Neural cell (in vitro differentiated cells): ENCODE measurements at regions not wholly inside any gene's neighbourhood (a gene's known extent, or its start where the extent isn't known, plus 50 kb on each side); places are given as distances from the start of the nearest gene placed in this dataset.

Source experiments
- H2AFZ ChIP-seq: fragments of 200-600, 300-800 bp; sonication (generic), shearing (Covaris generic); 2 replicates; pipeline ENCODE4 v1.6.0; 2014; ENCODE audit warnings: low read depth, mild to moderate bottlenecking, antibody characterized with exemption, low read length, moderate library complexity
- H3F3A ChIP-seq: fragments of 200-600 bp; shearing (Covaris generic); 2 replicates; pipeline ENCODE4 v1.6.1; 2016; ENCODE audit warnings: mild to moderate bottlenecking, moderate library complexity, mixed read lengths, antibody characterized with exemption, low read length; ENCODE audit not compliant: insufficient read depth, poor library complexity, severe bottlenecking
- H3K27ac ChIP-seq: fragments of 200-600, 300-800 bp; sonication (generic), shearing (Covaris generic); 2 replicates; pipeline ENCODE4 v1.5.1; 2014; ENCODE audit warnings: mild to moderate bottlenecking, low read length, moderate library complexity
- H3K27me3 ChIP-seq: fragments of 300-800, 200-600 bp; sonication (generic), shearing (Covaris generic); 2 replicates; pipeline ENCODE4 v1.6.0; 2014; ENCODE audit warnings: mild to moderate bottlenecking, low read depth, low read length, moderate library complexity; ENCODE audit not compliant: insufficient read depth
- H3K36me3 ChIP-seq: fragments of 300-800, 200-600 bp; sonication (generic), shearing (Covaris generic); 2 replicates; pipeline ENCODE4 v1.5.1; 2014; ENCODE audit warnings: mild to moderate bottlenecking, antibody characterized with exemption, low read length, moderate library complexity; ENCODE audit not compliant: insufficient read depth
- H3K4me2 ChIP-seq: fragments of 300-800, 200-600 bp; sonication (generic), shearing (Covaris generic); 2 replicates; pipeline ENCODE4 v1.6.0; 2014; ENCODE audit warnings: mild to moderate bottlenecking, low read length
- H3K4me3 ChIP-seq: fragments of 300-800, 200-600 bp; sonication (generic), shearing (Covaris generic); 2 replicates; pipeline ENCODE4 v1.5.1; 2014; ENCODE audit warnings: mild to moderate bottlenecking, low read length, moderate library complexity
- H3K79me2 ChIP-seq: fragments of 200-600 bp; shearing (Covaris generic); replicated peaks from 2 replicates; pipeline ENCODE4 v1.6.0; 2014; ENCODE audit warnings: mild to moderate bottlenecking, low read length, moderate library complexity; ENCODE audit not compliant: insufficient read depth
- H3K9ac ChIP-seq: fragments of 300-800, 200-600 bp; sonication (generic), shearing (Covaris generic); 2 replicates; pipeline ENCODE4 v1.6.1; 2016; ENCODE audit warnings: mild to moderate bottlenecking, low read length, mixed read lengths
- H3K9me2 ChIP-seq: fragments of 200-600 bp; shearing (Covaris generic); 2 replicates; pipeline ENCODE4 v1.6.1; 2016; ENCODE audit warnings: mild to moderate bottlenecking, low read length, mixed read lengths; ENCODE audit not compliant: insufficient read depth
- H3K9me3 ChIP-seq: fragments of 200-600, 300-800 bp; sonication (generic), shearing (Covaris generic); 2 replicates; pipeline ENCODE4 v1.6.1; 2016; ENCODE audit warnings: mild to moderate bottlenecking, mixed run types, low read length, moderate library complexity, mixed read lengths
- H4K20me1 ChIP-seq: fragments of 200-600 bp; shearing (Covaris generic); 2 replicates; pipeline ENCODE4 v1.6.1; 2016; ENCODE audit warnings: mild to moderate bottlenecking, mixed run types; ENCODE audit not compliant: insufficient read depth
- CTCF ChIP-seq: fragments of 450-650 bp; IDR thresholded peaks from 2 replicates; pipeline ENCODE4 v1.5.1; 2014; ENCODE audit warnings: antibody characterized with exemption, mild to moderate bottlenecking, moderate library complexity; ENCODE audit not compliant: poor library complexity, severe bottlenecking
- EP300 ChIP-seq: fragments of 450-650 bp; conservative IDR thresholded peaks from 2 replicates; pipeline ENCODE4 v1.6.1; 2014; ENCODE audit warnings: antibody characterized with exemption, mild to moderate bottlenecking, moderate library complexity; ENCODE audit not compliant: poor library complexity, severe bottlenecking
- EZH2 ChIP-seq: fragments of 200-600, 300-800 bp; shearing (Covaris generic), sonication (generic); IDR thresholded peaks from 2 replicates; pipeline ENCODE4 v1.6.1; 2014; ENCODE audit warnings: antibody characterized with exemption, low read length, borderline replicate concordance, mild to moderate bottlenecking; ENCODE audit not compliant: insufficient read depth, poor library complexity, severe bottlenecking
- MXI1 ChIP-seq: fragments of 450-650 bp; conservative IDR thresholded peaks from 2 replicates; pipeline ENCODE4 v1.6.1; 2014; ENCODE audit warnings: antibody characterized with exemption, mild to moderate bottlenecking; ENCODE audit not compliant: poor library complexity, severe bottlenecking
- POLR2AphosphoS5 ChIP-seq: IDR thresholded peaks from 2 replicates; pipeline ENCODE4 v1.6.1; 2012
- RAD21 ChIP-seq: fragments of 450-650 bp; conservative IDR thresholded peaks from 2 replicates; pipeline ENCODE4 v1.6.1; 2014; ENCODE audit warnings: antibody characterized with exemption, mild to moderate bottlenecking, moderate library complexity
- REST ChIP-seq: IDR thresholded peaks from 2 replicates; pipeline ENCODE4 v1.6.1; 2012; ENCODE audit warnings: borderline replicate concordance
- SMC3 ChIP-seq: fragments of 450-650 bp; conservative IDR thresholded peaks from 2 replicates; pipeline ENCODE4 v1.6.1; 2014; ENCODE audit warnings: antibody characterized with exemption, mild to moderate bottlenecking, moderate library complexity; ENCODE audit not compliant: poor library complexity
- TAF1 ChIP-seq: IDR thresholded peaks from 2 replicates; pipeline ENCODE4 v1.6.1; 2012; ENCODE audit warnings: low read depth

- TF ChIP-seq RAD21 (no peak), TAF1 (no peak), EP300 (no peak), SMC3 (no peak), EZH2 (no peak), MXI1 (no peak), CTCF (no peak), POLR2AphosphoS5 (no peak)
Measured at GRCh38 chr2:19547321-19547720, 188.9 kb upstream of the OSR1 start.

GRCh38 chr2:19545507-19545906 is 187.1 kb upstream of the OSR1 start:
- H3K79me2 ChIP-seq: no peaks in the 10 kb centered on the region
- H3K4me2 ChIP-seq: no peak overlapping the region
- no peaks in the 10 kb centered on the region for H3K36me3 ChIP-seq
- no peaks in the 10 kb centered on the region for H4K20me1 ChIP-seq
- H3K9ac ChIP-seq: no peak overlapping the region
- no peaks in the 10 kb centered on the region for H3K9me3 ChIP-seq
- no peaks in the 10 kb centered on the region for H3K27me3 ChIP-seq
- H3F3A ChIP-seq: no peaks in the 10 kb centered on the region
- no peak overlapping the region for H2AFZ ChIP-seq
- H3K27ac ChIP-seq: no peak overlapping the region
- no peaks in the 10 kb centered on the region for H3K9me2 ChIP-seq
- no peak overlapping the region for H3K4me3 ChIP-seq
- TF ChIP-seq REST (no peak), CTCF (no peak), TAF1 (no peak), RAD21 (no peak), MXI1 (no peak), EP300 (no peak)

More at GRCh38 chr2:19547321-19547720, 188.9 kb upstream of the OSR1 start:
- no peaks in the 10 kb centered on the region for H3K9me2 ChIP-seq
- no peak overlapping the region for H3K27ac ChIP-seq
- H2AFZ ChIP-seq: no peak overlapping the region
- H3K9me3 ChIP-seq: no peaks in the 10 kb centered on the region
- no peak overlapping the region for H3K9ac ChIP-seq
- H3K4me3 ChIP-seq: no peak overlapping the region
- no peaks in the 10 kb centered on the region for H3K36me3 ChIP-seq
- H4K20me1 ChIP-seq: no peaks in the 10 kb centered on the region
- no peaks in the 10 kb centered on the region for H3F3A ChIP-seq
- no peaks in the 10 kb centered on the region for H3K27me3 ChIP-seq
- no peaks in the 10 kb centered on the region for H3K79me2 ChIP-seq
- no peak overlapping the region for H3K4me2 ChIP-seq
